SIG-M5 treated with dmso at 0.1 percent for 504 hours (cell line): ENCODE measurements at regions not wholly inside any gene's neighbourhood (a gene's known extent, or its start where the extent isn't known, plus 50 kb on each side); places are given as distances from the start of the nearest gene placed in this dataset.

Experiments
- DNase-seq: peaks from one replicate; lab custom pipeline; 2025; ENCODE audit not compliant: unreplicated experiment; lab: John Stamatoyannopoulos, UW

GRCh38 chr1:34270181-34270580, 93.5 kb downstream of the C1orf94 start:
- no peak for DNase-seq

- DNase-seq, result no peak
Measured at GRCh38 chr1:34272152-34272551, 95.4 kb downstream of the C1orf94 start.

DNA sequence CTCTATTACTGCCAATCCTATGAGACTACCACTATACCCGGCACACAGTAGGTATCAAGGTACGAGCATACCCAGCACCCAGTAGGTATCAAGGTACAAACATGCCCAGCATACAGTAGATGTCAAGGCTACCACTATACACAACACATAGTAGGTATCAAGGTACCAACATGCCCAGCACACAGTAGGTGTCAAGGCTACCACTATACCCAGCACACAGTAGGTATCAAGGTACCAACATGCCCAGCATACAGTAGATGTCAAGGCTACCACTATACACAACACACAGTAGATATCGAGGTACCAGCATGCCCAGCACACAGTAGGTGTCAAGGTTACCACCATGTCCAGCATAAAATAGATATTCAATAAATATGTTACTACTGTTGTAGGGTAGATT, 98.4 kb downstream of the C1orf94 start:
- DNase-seq, result no peak

DNA sequence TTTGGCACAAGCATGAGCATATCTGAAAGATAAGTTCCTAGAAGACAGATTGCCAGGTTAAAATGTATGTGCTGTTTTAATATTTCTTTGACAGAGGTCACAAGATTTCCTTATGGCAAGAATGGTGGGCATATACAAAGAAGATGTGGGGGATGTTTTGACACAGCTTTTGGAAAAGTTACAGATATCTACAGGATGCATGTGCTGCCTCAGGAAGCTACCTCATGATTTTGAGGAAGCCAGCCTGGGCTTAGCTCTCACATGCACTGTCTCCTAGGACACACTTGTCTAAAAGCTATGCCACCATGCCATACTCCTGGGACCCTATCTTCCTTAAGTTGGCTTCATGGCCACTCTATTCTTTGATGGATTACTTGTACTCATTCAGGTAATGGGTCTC, 99.9 kb downstream of the C1orf94 start:
- no peak for DNase-seq

GRCh38 chr1:34277150-34277549, 100.4 kb downstream of the C1orf94 start:
- no peak for DNase-seq

DNA sequence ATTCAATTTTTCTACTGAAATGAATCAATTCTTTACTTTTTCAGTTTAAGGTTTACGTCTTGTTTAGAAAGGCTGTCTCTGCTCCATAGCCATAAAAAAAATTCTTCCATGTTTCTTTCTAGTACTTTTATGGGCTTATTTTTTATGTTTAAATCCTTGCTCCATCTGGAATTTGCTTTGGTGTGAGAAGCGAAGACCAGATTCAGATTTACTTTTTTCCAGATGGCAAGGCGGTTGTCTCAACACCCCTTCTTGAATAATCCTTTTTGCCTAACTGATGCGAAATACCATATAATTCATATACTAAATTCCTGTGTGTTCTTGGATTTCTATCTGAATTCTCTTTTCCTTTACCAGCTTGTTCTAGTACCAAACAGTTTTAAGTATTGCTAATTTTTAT, 101.5 kb downstream of the C1orf94 start:
- no peak for DNase-seq

DNA sequence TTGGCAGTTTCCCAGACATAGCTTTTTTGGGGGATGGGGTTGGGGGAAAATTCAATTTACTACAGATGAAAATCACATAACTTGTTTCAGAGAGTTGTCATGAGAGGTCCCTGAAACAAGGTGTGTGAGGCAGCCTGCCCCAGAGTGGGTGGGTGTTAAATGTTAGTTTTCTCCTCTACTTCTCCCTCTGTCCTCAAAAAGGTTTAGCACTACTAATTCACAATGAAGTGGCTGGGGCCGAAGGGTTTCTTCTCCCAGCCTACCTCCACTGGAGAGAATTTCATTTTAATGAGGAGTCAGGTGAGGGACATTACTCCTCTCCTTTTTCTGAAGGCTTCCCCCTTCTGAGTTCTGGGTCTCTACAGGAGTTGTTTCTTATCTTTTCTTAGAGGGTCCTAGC, 103.3 kb downstream of the C1orf94 start:
- no peak for DNase-seq

GRCh38 chr1:34280509-34280908, 103.8 kb downstream of the C1orf94 start:
- no peak for DNase-seq

DNA sequence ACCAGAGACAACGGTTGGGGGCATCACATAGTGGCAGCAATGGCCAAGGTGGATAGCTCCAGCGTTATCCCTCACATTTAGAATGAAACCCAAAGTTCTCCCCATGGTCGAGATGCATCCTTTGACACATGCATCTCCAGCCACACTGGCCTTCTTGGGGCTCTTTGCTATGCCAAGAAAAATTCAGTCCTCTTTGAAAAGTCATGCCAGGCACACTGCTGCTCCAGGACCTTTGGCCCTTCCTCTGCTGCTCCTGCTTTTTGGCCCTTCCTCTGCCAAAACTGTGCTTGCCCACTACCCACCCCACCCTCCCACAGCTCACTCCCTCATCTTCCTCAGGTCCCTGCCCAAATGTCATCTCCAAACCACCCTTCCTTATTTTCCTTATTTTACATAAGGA, 106.4 kb downstream of the C1orf94 start:
- DNase-seq, result no peak

DNA sequence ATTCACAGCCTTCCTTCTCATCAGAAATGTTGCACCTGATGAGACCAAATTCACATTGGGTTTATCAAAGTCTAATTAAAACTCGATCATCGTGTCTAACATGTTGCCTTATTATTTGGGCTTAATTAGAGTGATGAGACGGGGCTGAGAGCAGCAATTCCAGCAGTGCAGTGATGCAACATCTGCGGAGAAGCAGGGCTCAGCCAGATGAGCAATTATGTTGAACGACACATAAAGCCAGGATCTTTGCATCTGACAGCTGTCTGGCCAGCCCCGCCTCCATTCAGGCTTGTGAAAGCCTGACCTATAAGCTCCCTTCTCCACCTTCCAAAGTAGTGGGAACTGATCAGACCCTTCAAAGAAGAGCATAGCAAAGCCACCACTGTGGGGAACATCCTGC, 109.8 kb downstream of the C1orf94 start:
- DNase-seq, result no peak

GRCh38 chr1:34290831-34291230, 114.1 kb downstream of the C1orf94 start:
- DNase-seq, result no peak

DNA sequence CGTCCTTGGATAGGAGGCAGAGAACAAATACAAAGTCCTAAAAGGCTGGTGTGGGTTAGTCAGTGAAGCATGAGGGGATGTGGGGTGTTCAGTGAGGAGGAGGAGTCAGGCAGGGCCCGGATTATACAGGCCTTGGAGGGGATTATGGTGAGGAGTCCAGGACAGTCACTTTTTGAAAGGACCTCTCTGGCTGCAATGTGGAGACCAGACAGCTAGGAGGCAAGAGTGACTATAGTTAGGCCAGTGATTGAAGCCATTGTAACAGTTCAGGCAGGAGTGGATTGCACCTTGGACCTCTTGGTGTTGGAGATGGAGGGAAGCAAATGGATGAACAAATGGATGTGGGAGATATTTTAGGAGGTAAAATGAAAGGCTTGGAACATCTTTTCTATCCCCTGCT, 115.8 kb downstream of the C1orf94 start:
- DNase-seq, result no peak

DNA sequence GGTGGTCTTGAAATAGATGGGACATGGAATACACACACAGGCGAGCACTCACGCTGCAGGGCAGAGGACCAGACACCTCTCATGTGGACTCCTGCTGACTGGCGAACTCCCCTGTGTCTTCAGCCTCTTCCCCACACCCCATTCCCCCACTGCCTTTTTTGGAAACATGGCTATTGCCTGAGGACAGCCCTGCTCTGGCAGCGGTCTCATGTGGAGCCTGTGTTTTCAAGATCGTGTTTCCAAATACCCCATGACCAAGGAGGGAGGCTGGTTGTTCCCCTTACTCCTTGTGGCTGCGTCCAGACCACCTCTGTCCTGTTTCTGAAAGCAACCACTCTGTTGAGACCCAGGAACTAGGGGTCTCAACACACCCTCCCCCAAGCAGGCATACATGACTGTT, 119.4 kb downstream of the C1orf94 start:
- no peak for DNase-seq

GRCh38 chr1:34302798-34303197, 126.1 kb downstream of the C1orf94 start:
- no peak for DNase-seq

DNA sequence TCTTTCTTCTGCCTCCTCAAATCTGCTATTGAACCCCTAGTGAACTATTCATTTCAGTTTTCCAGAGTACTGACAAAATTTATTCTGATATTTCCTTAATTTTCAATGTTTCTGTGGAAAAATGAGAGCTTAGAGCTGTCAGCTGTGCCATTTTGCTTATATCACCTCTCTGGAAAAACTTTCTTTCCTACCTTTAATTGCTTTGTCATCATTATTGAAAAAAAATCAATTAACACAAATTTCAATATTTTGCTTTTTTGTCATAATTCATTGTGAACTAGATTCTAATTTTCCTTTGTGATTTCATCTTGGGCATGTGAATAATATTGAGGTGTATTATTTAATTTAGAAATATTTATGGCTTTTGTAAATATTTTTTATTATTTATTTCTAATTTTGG, 126.5 kb downstream of the C1orf94 start:
- no peak for DNase-seq

DNA sequence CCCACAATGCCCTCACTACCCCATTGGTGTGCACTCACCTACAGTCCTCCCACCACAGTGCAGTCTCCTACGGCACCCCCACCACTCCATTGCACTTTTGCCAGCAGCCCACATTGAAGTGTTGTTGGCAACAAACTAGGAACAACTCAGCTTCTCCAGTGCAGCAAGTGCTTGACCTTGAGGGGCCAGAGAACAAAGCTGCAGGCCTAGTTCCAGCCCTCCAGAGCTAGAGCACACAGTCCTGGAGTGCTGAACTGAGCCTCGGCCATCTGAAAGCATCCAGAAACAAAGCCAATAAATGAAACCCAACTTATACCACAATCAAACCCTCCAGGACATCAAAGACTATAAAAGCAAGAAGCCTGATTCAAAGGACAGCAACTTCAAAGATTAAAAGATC, 129.9 kb downstream of the C1orf94 start:
- no peak for DNase-seq

DNA sequence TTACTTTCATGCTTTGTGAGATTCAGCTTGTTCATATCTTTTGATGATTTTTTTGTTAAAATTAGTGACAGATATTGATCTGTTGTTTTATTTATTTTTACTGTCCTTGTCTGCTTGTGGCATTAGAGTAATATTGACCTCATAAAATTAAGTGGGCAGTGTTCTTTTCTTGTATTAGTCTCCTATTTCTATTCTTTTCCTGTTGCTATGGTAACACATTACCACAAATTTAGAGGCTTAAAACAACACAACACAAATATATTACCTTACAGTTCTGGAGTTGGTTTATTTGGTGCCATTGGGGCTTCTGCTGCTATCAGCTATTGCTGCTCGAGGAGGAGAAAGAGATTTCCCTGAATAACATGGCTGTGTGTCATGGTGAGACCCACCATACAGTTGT, 135.7 kb downstream of the C1orf94 start:
- DNase-seq, result no peak

- DNase-seq, result no peak
Measured at GRCh38 chr1:34315974-34316373, 139.3 kb downstream of the C1orf94 start.

GRCh38 chr1:34316773-34317172, 140.1 kb downstream of the C1orf94 start:
- DNase-seq, result no peak

DNA sequence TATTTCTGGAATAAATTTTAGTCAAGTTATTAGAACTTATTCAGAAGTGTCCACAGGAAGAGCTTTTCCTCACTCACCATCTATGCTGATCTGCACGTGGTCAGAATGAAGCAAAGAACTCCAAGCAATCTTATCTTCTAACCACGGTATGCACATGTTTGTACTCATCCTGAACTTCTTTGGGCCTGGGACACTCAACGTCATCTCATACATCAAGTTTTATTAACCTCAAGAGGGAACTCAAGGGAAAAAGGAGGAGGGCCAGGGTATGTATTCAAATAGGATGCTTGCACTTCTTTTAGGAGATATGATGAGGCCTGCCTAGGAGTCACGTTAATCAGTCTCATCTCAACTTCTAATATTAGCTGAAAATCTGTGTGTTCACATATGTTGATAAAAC, 142.5 kb downstream of the C1orf94 start:
- DNase-seq, result no peak

DNA sequence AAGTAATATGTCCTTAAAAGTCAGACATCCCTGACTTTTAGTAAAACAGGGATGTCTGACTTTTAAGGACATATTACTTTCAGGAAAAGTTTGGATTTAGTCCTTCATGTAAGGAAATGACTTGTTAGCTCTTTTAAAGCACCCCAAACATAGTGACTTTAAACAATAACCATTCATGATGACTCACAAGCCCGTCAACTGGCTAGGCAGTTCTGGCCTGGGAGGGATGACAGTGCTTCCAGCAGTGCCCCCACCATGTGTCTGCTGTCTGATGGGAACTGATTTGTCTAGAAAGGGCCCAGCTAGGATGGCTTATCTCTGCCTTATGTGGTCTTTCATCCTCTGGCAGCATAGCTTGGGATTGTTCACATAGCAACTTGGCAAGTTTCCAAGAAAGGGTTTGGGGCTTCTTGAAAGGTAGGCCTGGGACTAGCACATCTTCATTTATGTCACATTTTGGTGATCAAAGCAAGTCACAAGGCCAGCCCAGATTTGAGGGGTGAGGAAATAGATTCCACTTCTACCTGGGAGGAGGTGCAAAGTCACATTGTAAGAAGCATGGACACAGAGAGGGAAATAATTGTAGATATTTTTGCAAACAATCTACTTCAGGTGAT, 143.5 kb downstream of the C1orf94 start:
- DNase-seq, result no peak

- DNase-seq, result no peak
Measured at GRCh38 chr1:34322969-34323368, 146.3 kb downstream of the C1orf94 start.

DNA sequence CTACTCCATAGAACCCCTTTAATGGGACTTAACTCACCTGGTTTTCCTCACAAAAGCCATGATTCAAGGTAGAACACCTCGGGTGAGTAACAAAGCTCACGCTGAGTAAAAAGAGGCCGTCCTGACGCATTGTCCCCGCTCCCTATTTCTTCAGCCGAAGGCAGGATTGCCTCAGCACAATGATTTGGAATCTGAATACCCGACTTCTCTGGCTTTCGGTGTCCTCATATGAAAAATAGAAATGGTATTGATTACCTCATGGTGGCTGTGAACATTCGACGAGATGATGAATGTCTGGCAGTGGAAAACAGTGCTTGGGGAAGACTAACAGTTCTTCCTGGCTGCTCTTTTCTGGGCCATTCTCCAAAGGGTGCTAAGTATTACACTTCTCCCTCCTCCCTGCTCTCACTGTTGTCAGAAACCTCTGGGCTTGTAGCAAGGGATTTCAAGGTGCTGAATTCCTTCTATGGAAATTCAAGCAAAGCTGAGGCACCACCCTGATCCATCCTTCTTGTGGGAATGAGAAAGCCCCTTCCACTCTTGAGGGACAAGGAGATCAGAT, 148.3 kb downstream of the C1orf94 start:
- DNase-seq, result no peak
